IMR-90 (cell line): ENCODE measurements at regions not wholly inside any gene's neighbourhood (a gene's known extent, or its start where the extent isn't known, plus 50 kb on each side); places are given as distances from the start of the nearest gene placed in this dataset.

Experiments used
- MAFK ChIP-seq: IDR thresholded peaks from 2 replicates; pipeline ENCODE4 v1.6.1; 2012; ENCODE audit warnings: low read depth, low read length, improper control_type of control experiment
- SMC3 ChIP-seq: fragments of 150-350 bp; IDR thresholded peaks from 2 replicates; pipeline ENCODE4 v1.6.1; 2016; ENCODE audit warnings: low read depth, mild to moderate bottlenecking, antibody characterized with exemption, low read length, moderate library complexity
- TF ChIP-seq, protein P1 (sequence below): conservative IDR thresholded peaks from 2 replicates; pipeline ENCODE4 v1.5.1; 2012; ENCODE audit warnings: mild to moderate bottlenecking, low read depth, low read length, improper control_type of control experiment

DNA sequence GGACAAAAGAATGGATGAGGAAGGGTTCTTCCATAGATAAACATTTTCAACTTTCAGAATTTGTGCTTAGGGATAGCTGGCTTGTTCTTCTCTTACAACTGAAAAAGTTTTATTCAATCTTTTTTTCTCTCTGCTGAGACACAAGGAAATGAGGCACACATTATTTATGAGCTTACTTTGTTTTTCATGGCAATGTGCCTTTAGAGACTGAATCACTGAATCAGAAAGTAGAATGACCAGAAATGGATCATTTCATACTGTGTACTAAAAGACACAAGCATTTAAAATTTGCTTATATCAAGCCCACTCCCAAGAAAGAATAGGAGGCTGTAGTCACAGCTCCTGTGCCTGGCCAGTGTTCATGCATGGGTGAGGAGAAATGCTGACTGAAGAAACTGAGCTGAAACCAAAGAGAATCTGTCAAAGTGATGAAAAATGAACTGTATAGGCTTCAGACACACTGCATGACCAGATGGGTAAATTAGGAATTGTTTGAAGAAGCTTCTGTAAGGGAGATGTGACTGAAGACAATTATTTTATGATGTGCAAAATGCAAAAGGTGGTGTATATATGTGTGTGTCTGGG, 413.8 kb downstream of the RAPGEF2 start:
- TF ChIP-seq, protein P1, sequence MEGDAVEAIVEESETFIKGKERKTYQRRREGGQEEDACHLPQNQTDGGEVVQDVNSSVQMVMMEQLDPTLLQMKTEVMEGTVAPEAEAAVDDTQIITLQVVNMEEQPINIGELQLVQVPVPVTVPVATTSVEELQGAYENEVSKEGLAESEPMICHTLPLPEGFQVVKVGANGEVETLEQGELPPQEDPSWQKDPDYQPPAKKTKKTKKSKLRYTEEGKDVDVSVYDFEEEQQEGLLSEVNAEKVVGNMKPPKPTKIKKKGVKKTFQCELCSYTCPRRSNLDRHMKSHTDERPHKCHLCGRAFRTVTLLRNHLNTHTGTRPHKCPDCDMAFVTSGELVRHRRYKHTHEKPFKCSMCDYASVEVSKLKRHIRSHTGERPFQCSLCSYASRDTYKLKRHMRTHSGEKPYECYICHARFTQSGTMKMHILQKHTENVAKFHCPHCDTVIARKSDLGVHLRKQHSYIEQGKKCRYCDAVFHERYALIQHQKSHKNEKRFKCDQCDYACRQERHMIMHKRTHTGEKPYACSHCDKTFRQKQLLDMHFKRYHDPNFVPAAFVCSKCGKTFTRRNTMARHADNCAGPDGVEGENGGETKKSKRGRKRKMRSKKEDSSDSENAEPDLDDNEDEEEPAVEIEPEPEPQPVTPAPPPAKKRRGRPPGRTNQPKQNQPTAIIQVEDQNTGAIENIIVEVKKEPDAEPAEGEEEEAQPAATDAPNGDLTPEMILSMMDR, result no peak
- TF ChIP-seq MAFK, result no peak
- TF ChIP-seq SMC3, result no peak
